ENCODE measurements at regions not wholly inside any gene's neighbourhood (a gene's known extent, or its start where the extent isn't known, plus 50 kb on each side); places are given as distances from the start of the nearest gene placed in this dataset.

- DNase-seq, result no peak
Measured at GRCh38 chr7:130966246-130967009, 232.4 kb upstream of the KLF14 start.

GRCh38 chr7:130970196-130970595, 236.2 kb upstream of the KLF14 start:
- DNase-seq, result no peak

GRCh38 chr7:130970696-130971095, 236.7 kb upstream of the KLF14 start:
- no peak for DNase-seq

- DNase-seq, result no peak
Measured at GRCh38 chr7:130971297-130971696, 237.3 kb upstream of the KLF14 start.

GRCh38 chr7:130972201-130972600, 238.2 kb upstream of the KLF14 start:
- no peak for DNase-seq

- no peak for DNase-seq
Measured at GRCh38 chr7:130973637-130974036, 239.6 kb upstream of the KLF14 start.

GRCh38 chr7:130974169-130974568, 240.2 kb upstream of the KLF14 start:
- no peak for DNase-seq

GRCh38 chr7:130974794-130975193, 240.8 kb upstream of the KLF14 start:
- no peak for DNase-seq

- no peak for DNase-seq
Measured at GRCh38 chr7:130975731-130976130, 241.7 kb upstream of the KLF14 start.

- DNase-seq, result no peak
Measured at GRCh38 chr7:130982160-130982638, 248.2 kb upstream of the KLF14 start.

GRCh38 chr7:130982651-130983050, 248.6 kb upstream of the KLF14 start:
- DNase-seq, result no peak

- DNase-seq, result no peak
Measured at GRCh38 chr7:130985361-130985760, 251.4 kb upstream of the KLF14 start.

- no peak for DNase-seq
Measured at GRCh38 chr7:130986261-130986690, 252.3 kb upstream of the KLF14 start.

GRCh38 chr7:130987092-130987491, 253.1 kb upstream of the KLF14 start:
- no peak for DNase-seq

- DNase-seq, result no peak
Measured at GRCh38 chr7:130988443-130988842, 254.4 kb upstream of the KLF14 start.

- no peak for DNase-seq
Measured at GRCh38 chr7:130989101-130989795, 255.2 kb upstream of the KLF14 start.

GRCh38 chr7:130990178-130990832, 256.3 kb upstream of the KLF14 start:
- DNase-seq, result no peak

- DNase-seq, result no peak
Measured at GRCh38 chr7:130993671-130994365, 259.8 kb upstream of the KLF14 start.

GRCh38 chr7:130994378-130995115, 260.5 kb upstream of the KLF14 start:
- DNase-seq, result no peak

GRCh38 chr7:130995252-130996081, 261.5 kb upstream of the KLF14 start:
- no peak for DNase-seq

Measured in left kidney (tissue), 1 donor.